Renal pelvis (tissue), 1 donor: ENCODE measurements at regions not wholly inside any gene's neighbourhood (a gene's known extent, or its start where the extent isn't known, plus 50 kb on each side); places are given as distances from the start of the nearest gene placed in this dataset.
"Not testable (repeated sequence)": the region's sequence is repeated elsewhere in the genome, so short reads cannot be mapped to it uniquely, and the experiment has no call there.

ENCODE experiments used
- DNase-seq: peaks from one replicate; pipeline ENCODE4 v3.0.0-alpha.2; 2013

GRCh38 chr6:99668036-99668705, 61.5 kb downstream of the PRDM13 start:
- DNase-seq = no peak

GRCh38 chr6:99689916-99690685, 83.5 kb downstream of the PRDM13 start:
- no peak for DNase-seq

- not testable (repeated sequence) for DNase-seq
Measured at GRCh38 chr6:99702287-99702686, 95.7 kb downstream of the PRDM13 start.

DNA sequence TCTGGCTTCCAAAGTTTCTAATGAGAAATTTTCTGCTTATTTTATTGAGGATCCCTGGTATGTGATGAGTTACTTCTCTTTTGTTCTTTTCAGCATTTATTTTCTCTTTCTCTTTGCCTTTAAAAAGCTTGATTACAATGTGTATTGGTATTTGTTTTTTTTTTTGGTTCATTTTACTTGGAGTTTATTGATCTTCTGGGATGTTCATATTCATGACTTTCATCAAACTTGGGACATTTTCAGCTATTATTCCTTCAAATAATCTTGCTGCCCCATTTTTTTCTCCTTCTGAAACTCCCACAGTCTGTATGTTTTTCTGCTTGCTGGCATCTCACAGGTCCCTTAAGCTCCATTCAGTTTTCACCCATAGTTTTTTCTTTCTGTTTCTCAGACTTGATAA, 102.4 kb downstream of the PRDM13 start:
- DNase-seq = no peak

DNA sequence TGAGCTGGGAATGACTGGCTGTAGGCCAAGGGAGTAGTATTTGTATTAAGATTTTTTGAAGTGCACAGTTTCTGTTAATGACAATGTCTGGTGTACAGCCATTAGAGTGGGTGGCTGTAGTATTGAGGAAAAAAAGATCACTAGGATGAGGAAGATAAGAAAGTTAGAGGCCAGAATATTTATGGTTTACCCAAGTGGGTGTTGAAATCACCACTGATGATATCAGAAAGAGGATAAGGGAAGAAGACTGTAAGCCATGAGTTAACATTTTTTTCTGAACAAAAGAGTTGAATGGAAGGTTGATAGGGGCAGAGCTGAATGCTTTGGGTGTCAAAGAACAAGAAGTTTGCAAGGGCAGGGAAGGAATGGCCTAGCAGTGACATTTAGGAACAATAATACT, 104.7 kb downstream of the PRDM13 start:
- no peak for DNase-seq

DNA sequence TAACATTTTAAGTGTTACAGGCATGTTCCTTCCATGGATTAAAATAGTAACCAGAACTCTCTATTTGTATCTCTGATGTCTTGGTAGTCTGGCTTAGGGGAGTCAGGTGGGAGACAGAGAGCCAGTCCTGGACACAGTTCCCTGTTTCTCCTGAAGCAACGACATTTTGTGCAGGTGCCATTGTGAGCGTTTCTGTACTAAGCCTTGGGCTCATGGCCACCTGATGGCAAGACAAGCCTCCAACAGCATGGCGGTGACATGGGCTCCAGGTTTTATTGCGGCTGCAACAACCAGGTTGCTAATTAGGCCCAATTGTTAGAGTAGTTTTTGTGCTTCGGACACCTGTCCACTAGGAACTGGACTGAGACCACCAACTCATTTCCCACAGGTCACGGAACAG, 105.3 kb downstream of the PRDM13 start:
- no peak for DNase-seq

DNA sequence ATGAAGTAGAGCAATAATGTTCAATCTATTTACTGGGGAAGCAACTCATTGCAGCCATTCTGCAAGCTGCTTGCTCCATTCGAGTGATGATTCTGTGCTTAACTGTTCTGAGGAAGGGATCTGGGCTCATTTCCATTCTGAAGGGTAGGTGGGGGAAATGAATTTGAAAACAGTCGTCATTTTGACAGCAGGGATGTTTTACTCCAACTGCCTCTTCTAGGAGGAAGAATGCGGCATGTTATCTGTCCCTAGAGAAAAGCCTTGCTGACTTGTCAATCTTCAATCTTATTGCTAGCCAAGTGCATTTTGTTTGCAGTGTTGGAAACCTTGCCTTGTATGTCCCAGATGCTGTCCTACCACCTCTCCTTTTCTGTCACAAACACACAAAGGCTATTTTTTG, 105.9 kb downstream of the PRDM13 start:
- DNase-seq = no peak

DNA sequence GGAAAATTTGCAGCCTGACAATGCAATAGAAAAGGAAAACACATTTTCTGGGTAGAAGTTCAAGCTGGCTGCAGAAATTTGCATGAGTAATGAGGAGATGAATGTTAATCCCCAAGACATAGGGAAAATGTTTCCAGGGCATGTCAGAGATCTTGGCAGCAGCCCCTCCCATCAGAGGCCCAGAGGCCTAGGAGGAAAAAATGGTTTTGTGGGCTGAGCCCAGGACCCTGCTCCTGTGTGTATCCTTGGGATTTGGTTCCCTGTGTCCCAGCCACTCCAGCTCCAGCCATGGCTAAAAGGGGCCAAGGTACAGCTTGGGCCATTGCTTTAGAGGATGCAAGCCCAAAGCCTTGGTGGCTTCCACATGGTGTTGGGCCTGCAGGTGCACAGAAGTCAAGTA, 115.4 kb downstream of the PRDM13 start:
- not testable (repeated sequence) for DNase-seq

GRCh38 chr6:99730237-99730636, 123.6 kb downstream of the PRDM13 start:
- not testable (repeated sequence) for DNase-seq

- DNase-seq = no peak
Measured at GRCh38 chr6:99736302-99736701, 129.7 kb downstream of the PRDM13 start.

GRCh38 chr6:99739526-99739925, 132.9 kb downstream of the PRDM13 start:
- no peak for DNase-seq

GRCh38 chr6:99741092-99741491, 134.5 kb downstream of the PRDM13 start:
- no peak for DNase-seq

GRCh38 chr6:99743647-99744046, 137.0 kb downstream of the PRDM13 start:
- no peak for DNase-seq

DNA sequence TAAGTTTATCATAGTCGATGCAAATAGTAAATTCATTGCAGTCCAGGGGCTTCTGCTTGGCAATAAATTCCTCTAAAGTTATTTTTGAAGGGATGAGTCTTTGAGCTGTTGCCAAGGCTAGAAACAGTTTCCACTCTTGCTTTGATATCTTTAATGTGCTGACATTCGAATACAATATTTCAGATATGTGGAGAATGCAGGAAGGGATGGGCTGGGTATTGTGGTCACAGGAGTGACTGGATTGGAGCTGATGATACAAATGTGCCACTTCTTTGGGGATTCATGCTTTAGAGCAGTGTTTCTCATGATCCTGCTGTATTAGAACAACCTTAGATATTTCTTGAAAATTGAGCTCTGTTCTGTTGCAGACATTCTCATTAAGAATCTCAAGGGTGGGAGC, 139.0 kb downstream of the PRDM13 start:
- DNase-seq = no peak

- peak; percentile 45 for DNase-seq
Measured at GRCh38 chr6:99746261-99746895, 139.7 kb downstream of the PRDM13 start.

- DNase-seq = no peak
Measured at GRCh38 chr6:99761711-99762110, 155.1 kb downstream of the PRDM13 start.

DNA sequence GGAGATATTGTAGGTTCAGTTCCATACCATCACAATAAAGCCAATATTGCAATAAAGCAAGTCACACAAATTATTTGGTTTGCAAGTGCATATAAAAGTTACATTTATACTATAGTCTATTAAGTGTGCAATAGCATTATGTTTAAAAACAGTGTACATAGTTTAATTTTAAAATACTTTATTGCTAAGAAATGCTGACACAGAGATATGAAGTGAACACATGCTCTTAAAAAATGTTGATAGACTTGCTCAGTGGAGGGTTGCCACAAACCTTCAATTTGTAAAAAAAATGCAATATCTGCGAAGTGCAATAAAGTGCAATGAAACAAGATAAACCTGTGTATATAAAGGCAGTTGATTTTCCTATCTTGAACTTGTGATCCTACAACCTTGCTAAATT, 161.5 kb downstream of the PRDM13 start:
- no peak for DNase-seq

GRCh38 chr6:99779631-99780555, 173.3 kb downstream of the PRDM13 start:
- no peak for DNase-seq

DNA sequence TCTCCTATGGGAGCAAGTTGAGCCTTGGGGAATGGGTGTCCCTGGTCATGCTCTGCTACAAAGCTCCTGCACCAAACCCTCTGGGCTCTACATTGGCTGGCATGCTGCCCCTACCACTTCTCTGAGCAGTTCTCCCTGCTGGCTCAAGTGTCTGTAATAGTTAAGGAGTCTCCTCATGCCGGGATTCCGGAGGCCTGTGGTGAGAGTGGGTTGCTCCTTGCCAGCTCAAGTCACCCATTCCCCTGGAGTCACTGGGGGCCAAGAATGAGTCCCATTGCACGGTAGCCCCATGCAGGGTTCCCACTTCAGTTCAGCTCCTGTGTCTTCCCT, 173.9 kb downstream of the PRDM13 start:
- DNase-seq = no peak

DNA sequence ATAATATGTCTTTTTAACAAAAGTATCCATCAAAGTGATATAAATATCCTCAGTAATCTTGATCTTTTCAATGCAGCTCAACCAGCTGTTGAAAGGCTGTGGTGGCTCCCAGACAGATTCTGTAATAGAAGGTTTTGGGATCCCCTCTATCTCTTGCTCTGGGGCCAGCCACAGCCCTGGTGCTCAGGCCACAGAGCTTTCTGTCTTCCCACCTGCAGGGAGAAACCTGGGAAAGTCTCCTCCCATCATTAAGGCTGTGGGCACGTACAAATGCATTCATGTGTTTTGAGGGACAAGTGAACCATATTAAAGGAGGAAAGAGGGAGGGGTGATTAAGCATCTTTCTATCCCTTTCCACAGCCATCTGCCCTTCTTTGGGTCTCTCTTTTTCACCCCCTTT, 183.1 kb downstream of the PRDM13 start:
- no peak for DNase-seq

DNA sequence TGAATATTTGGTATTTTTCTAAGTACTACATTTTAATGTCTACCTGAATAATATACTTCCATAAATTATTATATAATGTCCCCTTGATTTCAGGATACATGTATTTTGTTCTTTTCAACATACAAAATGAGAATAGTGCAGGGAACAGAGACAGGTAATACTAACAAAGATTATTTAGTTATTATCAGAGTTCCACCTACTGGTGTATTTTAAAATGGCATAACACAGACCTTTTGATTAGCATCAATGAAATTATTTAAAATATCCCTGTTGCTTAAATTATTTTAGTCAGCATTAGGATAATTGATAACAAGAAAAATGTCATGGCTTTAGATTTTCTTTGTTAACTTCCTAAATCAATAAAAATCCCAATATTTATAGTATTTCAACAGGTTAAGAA, 184.0 kb downstream of the PRDM13 start:
- no peak for DNase-seq

- no peak for DNase-seq
Measured at GRCh38 chr6:99801805-99802204, 192.2 kb downstream of the MCHR2 start.
